Skin of body (tissue), 1 donor: ENCODE measurements at regions not wholly inside any gene's neighbourhood (a gene's known extent, or its start where the extent isn't known, plus 50 kb on each side); places are given as distances from the start of the nearest gene placed in this dataset.

ENCODE experiments used
- DNase-seq: peaks from one replicate; lab custom pipeline; 2025; lab: John Stamatoyannopoulos, UW

- DNase-seq = peak; percentile 77
Measured at GRCh38 chr2:217168496-217168895, 308.6 kb upstream of the TNP1 start.

- DNase-seq = no peak
Measured at GRCh38 chr2:217167531-217167930, 307.7 kb upstream of the TNP1 start.

- no peak for DNase-seq
Measured at GRCh38 chr2:217166241-217166850, 306.5 kb upstream of the TNP1 start.

GRCh38 chr2:217165547-217165946 lies 305.7 kb upstream of the TNP1 start:
- DNase-seq = no peak

- no peak for DNase-seq
Measured at GRCh38 chr2:217163987-217164386, 304.1 kb upstream of the TNP1 start.

- peak; percentile 58 for DNase-seq
Measured at GRCh38 chr2:217162533-217162932, 302.7 kb upstream of the TNP1 start.

- DNase-seq = no peak
Measured at GRCh38 chr2:217160978-217161973, 301.4 kb upstream of the TNP1 start.

GRCh38 chr2:217160103-217160743 lies 300.4 kb upstream of the TNP1 start:
- no peak for DNase-seq

- DNase-seq = no peak
Measured at GRCh38 chr2:217158928-217159327, 299.1 kb upstream of the TNP1 start.

GRCh38 chr2:217157581-217157980 lies 297.7 kb upstream of the TNP1 start:
- DNase-seq = no peak

GRCh38 chr2:217156801-217157200 lies 296.9 kb upstream of the TNP1 start:
- DNase-seq = no peak

GRCh38 chr2:217154923-217155322 lies 295.1 kb upstream of the TNP1 start:
- no peak for DNase-seq

- DNase-seq = no peak
Measured at GRCh38 chr2:217153510-217153909, 293.6 kb upstream of the TNP1 start.

GRCh38 chr2:217152831-217153230 lies 293.0 kb upstream of the TNP1 start:
- DNase-seq = no peak

GRCh38 chr2:217151509-217152206 lies 291.8 kb upstream of the TNP1 start:
- DNase-seq = no peak

GRCh38 chr2:217150236-217150635 lies 290.4 kb upstream of the TNP1 start:
- DNase-seq = no peak

- DNase-seq = no peak
Measured at GRCh38 chr2:217149087-217149660, 289.3 kb upstream of the TNP1 start.

- DNase-seq = no peak
Measured at GRCh38 chr2:217147818-217148217, 288.0 kb upstream of the TNP1 start.

GRCh38 chr2:217146956-217147355 lies 287.1 kb upstream of the TNP1 start:
- no peak for DNase-seq

- no peak for DNase-seq
Measured at GRCh38 chr2:217142649-217143266, 282.9 kb upstream of the TNP1 start.

GRCh38 chr2:217138284-217138683 lies 278.4 kb upstream of the TNP1 start:
- DNase-seq = no peak
